HG03575 (cell line): ENCODE measurements at regions not wholly inside any gene's neighbourhood (a gene's known extent, or its start where the extent isn't known, plus 50 kb on each side); places are given as distances from the start of the nearest gene placed in this dataset.

Experiments
- ATAC-seq: cut with Tn5 transposase; IDR thresholded peaks from one replicate; pipeline ENCODE4 v1.9.1; 2021; ENCODE audit not compliant: unreplicated experiment, insufficient number of reproducible peaks, low FRiP score; ENCODE audit errors: extremely low read depth

DNA sequence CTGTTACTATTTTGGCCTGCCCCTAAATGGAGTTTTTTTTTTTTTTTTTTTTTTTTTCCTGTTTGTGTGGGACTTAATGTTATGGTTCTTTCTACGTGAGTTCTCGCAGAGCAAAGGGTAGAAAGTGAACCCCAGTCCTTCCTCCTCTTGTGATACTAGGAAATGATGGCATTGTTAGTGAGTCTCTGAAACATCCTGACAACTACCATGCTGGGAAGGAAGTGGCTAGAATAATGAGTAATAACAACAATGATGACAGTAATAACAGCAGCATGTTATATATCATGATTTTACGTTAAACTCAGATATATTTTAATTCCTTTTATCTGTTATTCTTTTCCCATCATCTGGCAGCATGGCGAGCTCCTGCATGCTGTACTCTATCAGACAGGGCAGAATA lies 216.2 kb upstream of the LINC00305 start:
- no peak for ATAC-seq

DNA sequence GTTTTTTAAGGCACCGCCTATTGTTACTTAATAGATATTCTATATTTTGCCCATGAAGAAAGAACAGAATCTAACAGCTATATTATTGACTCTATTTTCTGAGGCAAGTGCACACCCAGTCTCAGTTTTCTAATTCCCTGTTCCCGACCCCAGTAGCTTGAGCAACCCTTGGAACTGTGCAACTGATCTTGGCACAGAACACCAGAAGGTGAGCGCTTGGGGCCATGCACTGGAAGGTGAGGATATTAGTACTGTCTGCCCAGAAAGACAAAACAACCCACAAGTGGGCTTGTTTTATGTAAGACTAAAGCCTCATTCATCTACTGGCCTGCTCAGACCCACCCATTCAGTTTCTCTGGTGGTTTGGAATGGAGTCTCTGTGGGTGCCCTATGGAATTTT lies 188.8 kb upstream of the LINC00305 start:
- no peak for ATAC-seq

DNA sequence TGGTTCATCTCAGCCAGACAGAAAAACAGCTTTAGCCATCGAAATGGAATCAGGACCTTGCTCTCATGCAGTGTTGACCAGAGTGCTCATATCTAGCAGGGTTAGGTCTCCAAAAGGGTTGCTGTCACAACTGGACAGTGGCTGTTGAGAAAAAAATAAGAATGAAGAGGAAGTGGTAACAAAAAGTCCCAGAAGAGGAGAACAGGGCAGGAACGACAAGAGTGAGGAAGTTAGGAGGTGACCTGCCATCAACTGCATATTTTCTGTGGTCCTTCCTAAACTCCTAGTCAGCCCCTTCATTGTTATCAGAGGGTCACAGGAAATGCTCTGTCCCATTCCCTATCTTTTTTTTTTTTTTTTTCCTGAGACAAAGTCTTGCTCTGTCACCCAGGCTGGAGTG lies 188.1 kb upstream of the LINC00305 start:
- ATAC-seq, result no peak

DNA sequence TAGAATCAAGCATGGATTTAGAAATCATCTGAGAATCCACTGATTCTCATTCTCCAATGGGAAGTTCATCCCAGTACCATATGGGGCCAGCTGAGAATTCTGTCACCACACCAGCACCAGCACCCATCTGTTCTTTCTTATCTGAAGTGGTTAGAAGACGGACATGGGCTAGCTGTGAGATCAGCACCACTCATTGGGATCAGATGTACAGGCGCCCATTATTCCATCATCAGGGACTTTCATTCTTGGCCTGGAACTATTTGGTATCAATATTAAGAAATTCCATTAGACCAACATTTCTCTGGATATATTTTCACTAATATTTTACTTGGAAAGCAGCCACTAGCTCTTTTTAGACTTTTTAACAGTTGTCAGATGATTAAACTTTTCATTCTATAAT lies 185.9 kb upstream of the LINC00305 start:
- ATAC-seq, result no peak

DNA sequence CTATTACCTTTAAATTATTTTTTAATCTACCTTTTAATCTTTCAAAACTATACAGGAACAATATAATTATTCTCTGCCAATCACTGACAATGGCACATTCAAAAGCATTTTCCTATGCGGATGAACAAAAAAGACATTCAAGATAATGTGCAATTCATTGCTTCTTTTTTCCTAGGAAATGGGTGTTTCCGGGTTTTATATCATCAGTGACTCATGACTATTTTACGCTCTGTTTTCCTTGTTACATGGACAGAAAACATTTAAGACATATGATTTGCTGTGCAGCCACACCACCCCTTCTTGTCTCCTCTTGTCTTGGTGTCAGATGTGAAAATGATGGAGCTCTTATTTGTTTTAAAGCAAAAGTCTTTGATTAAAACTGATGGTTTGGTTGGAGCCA lies 184.7 kb upstream of the LINC00305 start:
- ATAC-seq, result no peak

DNA sequence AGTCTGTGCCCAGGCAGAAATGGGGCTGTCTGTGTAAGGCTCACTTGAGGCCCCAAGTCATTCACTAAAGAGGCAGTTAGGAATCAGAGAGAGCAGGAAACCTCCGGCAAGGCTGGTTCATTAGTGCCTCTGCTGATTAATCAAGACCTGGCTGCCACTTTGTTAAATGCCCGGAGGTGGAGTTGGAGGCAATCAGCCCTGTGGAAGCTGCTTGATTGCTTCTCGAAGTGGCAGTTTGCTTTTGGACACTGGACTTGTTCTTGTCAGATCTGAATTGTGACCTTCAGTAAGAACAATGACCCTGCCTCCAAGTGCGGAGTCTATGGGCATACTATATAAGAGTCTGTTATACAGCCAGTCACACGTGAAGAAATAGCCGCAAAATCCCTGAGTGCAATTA lies 183.9 kb upstream of the LINC00305 start:
- ATAC-seq, result no peak

DNA sequence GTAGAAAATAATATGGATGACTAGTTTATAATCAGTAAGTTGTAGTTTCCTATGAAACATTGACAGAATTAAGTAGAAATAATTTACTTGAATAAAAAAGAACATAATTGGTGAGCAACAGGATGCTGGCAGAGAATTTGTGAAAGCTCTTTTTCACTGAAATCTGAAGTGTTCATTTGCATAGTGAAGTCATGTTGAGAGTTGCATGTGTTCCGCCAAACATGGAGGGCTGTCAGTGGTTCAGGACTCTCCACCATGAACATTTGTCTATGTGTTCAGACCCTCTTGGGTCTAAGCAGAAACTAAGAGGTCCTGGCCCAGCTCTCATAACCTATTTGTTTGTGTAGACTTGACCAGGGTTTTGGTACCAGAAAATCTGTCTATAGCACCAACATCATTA lies 182.5 kb upstream of the LINC00305 start:
- no peak for ATAC-seq

DNA sequence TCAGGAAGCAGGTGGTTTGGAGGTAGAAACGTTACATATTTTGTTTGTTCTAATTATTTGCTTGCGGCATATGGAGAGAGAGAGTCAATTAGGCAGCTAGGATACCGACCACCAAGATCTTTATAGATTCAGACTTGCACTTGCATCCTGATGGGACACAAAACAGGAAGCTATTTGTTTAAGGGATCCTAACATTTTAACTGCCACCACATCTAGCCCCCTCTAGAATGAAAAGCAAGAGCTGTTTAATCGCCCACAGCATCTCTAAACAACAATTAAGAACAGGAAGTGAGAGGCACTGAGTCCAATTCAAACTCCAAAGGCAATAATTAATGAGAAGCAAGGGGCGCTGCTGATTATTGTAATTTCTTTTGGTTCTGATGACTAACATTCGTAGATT lies 182.0 kb upstream of the LINC00305 start:
- ATAC-seq, result no peak

DNA sequence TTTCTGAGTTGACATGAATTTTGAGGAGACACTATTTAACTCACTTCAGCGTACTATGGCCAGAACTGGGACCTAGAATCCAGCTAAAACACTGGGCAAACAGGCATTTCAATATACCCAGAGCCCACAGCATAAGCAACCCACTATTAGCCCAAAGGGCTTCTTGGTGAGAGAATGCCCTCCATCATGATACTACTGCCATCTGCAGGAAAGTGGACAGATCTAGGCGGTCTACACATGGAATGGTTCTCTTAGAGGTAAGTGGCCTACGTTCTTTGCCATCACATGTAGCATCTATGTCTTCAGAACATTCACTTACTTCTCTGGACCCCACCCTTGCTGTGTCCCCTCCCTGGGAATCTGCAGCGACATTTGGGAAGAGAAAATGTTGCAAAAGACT lies 181.3 kb upstream of the LINC00305 start:
- ATAC-seq, result no peak

DNA sequence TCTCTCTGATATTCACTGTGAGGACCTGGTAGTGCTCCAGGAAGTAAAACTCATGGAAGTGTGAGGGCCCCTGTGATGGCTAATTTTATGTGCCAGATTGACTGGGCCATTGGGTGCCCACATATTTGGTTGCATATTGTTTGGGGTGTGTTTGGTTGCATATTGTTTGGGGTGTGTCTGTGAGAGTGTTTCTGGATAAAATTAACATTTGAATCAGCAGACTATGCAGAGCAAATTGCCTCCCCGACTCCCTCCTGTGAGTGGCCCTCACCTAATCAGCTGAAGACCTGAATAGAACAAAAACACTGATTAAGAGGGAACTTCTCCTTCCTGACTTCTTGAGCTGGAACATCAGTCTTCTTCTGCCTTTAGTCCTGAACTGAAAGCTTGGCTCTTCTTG lies 173.3 kb upstream of the LINC00305 start:
- no peak for ATAC-seq

DNA sequence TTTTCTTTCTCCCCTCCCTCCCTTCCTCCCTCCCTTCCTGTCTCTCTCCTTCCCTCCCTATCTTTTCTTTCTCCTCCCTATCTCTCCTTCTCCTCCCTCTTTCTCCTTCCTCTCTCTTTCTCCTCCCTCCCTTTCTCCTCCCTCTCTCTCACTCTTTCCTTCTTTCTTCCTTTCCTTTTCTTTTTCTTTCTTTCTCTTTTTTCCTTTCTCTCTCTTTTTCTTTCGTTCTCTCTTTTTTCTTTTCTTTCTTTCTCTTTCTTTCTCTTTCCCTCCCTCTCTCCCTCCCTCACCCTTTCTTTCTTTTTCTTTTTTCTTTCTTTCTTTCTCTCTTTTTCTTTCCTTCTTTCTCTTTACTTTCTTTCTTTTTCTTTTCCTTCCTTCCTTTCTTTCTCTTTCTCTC lies 169.7 kb upstream of the LINC00305 start:
- no peak for ATAC-seq

DNA sequence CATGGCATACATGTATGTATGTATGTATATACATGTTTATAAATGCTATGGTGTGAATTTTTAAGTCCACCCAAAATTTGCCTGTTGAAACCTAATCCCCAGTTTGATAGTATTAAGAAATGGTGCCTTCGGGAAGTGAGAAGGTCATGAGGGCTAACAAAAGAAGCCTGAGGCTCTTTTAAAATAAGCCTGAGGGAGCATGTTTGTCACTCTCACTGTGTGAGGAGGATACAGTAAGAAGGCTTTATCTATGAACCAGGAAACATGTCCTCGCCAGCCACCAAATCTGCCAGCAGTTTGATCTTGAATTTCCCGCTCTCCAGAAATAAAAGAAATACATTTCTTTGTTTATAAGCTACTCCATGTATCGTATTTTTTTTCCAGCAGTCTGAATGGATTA lies 163.0 kb upstream of the LINC00305 start:
- ATAC-seq, result no peak

DNA sequence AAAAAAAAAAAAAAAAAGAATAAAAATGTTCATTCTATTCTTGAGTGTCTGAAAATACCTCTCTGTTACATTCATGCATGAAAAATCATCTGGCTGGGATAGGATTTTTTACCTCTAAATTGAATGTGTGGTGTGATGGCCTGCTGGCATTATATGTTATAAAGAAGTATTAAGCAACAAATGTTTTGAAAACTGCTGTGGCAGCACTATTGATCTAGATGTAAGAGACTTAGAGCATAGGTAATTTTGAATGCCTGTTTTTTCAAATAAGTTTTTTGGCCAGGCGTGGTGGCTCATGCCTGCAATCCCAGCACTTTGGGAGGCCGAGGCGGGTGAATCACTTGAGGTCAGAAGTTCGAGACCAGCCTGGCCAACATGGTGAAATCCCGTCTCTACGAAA lies 147.0 kb upstream of the LINC00305 start:
- no peak for ATAC-seq

DNA sequence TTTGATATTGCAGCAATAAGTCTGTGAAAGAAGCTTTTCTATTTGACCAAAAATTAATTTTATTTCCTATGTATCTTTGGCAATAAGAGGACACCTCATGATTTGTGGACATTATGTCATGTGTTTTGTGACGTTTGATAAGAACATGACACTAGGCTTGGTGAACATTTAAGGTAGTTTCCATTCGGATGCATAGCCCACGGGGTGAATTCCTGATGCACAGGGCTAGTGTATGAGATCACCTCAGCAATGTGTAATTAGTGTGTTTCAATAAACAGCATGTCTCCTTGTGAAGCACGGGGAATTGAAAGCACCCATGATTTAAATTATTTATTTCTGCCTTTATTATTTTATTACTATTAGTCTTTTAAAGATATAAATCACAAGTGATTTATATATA lies 146.1 kb upstream of the LINC00305 start:
- no peak for ATAC-seq

DNA sequence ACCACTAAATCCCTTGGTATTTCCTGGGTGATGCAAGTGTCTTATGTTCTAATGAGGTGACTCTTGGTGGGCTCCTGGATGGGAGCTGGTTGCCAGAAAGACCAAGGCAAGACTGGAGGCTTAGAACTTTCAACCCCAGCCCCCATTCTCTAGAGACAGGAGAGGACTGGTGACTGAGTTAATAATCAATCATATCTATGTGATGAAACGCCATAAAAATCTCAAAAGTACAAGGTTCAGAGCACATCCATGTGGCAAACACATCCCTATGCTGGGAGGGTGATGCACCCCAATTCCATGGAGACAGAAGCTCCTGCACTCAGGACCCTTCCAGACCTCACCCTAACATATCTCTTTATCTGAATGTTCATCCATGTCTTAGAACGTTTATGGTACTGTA lies 139.5 kb upstream of the LINC00305 start:
- ATAC-seq, result no peak

DNA sequence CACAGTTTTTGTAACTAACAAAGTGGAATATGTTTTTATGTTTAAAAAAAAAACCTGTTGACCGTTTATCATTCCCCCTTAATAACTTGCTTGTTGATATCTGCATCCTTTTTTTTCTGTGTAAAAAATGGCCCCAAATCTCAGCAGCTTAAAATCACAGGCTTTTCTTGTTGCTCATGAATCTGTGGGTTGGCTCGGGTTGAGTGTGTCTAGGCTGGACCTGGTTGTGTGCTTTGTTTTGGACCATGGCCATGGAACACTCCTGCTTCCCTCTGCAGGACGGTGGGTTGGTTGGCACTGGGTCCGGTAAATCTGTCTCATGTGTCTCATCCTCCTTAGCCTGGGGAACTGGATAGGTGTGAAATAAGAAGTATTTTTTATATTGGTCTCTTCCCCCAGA lies 139.0 kb upstream of the LINC00305 start:
- no peak for ATAC-seq

DNA sequence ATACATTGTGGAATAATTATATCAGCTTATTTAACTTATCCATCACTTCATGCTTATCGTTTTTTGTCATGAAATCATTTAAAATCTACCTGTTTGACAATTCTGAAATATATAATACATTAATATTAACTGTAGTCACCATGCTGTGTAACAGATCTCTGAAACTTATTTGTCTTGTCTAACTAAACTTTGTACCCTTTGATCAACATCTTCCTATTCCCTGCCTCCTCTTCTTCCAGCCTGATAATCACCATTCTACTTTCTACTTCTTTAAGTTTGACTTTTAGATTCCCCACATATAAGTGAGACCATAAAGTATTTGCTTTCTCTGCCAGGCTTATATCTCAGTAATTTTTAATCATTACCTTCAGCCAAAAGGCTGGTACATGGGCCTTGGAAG lies 134.2 kb upstream of the LINC00305 start:
- ATAC-seq, result no peak

DNA sequence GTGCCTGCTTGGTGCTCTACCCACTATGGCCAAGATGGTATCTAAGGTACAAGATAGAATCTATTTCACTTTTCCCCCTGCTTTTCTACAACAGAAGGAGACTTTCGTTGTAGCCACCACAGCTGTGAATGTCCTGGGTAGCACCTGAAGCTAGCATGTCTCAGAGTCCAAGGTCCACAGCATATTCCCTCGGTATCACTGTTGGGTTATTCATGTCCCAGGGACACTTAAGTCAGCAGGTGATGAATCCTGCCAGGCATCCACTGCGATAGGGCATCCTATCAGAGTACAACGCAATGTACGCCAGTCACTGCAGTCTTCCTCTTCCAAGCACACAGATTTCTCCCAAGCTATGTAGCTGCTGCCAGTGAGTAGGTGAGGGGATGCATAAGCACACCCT lies 129.1 kb upstream of the LINC00305 start:
- no peak for ATAC-seq

DNA sequence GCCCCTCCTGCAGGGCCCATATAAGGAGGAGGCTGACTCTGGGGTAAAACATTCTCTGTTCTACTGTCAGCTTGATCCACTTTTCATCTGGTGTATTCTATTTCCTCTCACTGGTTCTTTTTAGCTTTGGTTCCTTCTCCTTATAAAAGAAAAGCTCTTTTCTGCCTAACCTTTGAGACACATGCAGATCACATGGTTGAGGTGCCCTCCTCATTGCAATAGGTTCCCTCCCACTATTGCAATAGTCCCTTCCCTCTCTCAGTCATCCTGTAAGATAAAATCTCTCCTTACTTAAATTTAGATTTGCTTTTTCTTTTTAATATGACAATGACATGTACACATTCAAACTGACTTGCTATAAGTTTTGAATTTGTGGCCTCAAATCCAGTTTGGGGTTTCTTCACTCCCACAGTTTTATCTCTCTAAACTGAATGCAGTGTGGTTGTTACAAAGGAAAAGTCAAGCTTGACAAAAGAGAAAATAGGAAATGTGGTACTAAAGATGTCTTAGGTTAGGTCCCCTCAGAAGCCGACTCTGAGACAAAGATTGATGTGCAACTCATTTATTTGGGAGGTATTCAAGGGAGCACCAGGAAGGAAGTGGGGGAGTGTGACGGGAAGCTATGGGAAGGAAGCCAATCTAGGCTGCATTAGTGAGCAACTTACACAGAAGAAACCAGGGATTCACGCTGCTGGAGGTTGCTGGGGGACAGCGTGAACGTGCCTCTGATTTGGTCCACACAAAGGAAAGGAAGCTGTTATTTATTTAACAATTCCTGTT lies 127.6 kb upstream of the LINC00305 start:
- no peak for ATAC-seq

DNA sequence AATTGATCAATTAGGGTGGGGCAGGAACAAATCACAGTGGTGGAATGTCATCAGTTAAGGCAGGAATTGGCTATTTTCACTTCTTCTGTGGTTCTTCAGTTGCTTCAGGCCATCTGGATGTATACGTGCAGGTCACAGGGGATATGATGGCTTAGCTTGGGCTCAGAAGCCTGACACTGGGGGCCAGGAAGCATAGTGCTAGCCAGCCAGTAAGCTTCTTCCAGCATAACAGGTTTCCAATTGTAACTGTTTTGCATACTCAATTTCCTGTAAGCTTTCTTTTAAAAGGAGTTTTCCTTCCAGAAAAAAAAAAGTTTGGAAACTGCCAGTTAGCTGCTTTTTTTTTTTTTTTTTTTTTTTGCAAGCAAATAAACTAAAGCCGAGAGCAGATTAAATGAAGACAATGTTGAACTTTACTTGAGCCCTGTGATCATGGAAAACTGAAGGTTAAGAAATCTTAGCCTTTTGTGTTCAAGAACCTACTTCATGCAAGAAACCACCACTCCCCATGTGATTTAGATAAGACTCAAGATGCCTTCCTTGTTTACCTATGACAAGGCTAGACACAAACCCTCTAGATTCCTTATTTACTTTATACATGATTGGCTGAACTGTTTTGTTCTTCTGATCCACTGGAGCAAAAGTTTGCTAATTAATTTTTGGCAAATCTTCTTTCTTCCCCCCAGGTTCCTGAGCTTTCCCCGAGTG lies 126.9 kb upstream of the LINC00305 start:
- no peak for ATAC-seq

DNA sequence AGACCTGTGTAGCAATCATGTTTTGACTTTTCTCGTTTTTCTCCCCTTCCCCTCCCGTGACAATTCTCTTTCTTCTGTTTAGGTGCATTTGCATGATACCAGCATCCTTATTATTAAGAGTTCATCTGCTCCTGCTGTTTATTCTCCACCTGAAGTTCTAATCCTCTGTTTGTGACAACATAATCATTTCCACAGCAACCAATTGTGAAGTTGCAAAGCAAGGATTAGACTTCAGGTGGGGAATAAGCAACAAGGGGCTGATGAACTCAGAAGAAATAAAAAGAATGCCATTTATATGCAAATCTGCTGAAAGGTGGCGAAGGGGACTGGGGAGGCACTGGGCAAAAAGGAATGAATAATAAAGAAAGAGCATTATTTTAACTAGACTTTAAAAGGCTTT lies 124.8 kb upstream of the LINC00305 start:
- no peak for ATAC-seq
